IMR-90 (cell line): ENCODE measurements at regions not wholly inside any gene's neighbourhood (a gene's known extent, or its start where the extent isn't known, plus 50 kb on each side); places are given as distances from the start of the nearest gene placed in this dataset.

Experiments used
- ATAC-seq: fragments of 200-7000 bp; cut with Tn5 transposase; 2 replicates; pipeline ENCODE4 v1.9.1; 2020; ENCODE audit warnings: low read depth, mild to moderate bottlenecking, moderate library complexity
- BruUV-seq: library from RNA; stranded (reverse); fragments of 400-500 nt; replicated peaks from 2 replicates; lab custom pipeline; 2021; lab: Mats Ljungman, UMichigan
- CTCF ChIA-PET: fragments of 300-600 bp; formaldehyde crosslinking; extraction: SDS; loops from one replicate; lab custom pipeline; 2021; ENCODE audit warnings: antibody characterized with exemption; lab: Yijun Ruan, JAX
- POLR2A ChIA-PET: fragments of 300-600 bp; sonication (Branson Sonifier 250); formaldehyde crosslinking; loops from one replicate; lab custom pipeline; 2022; ENCODE audit warnings: antibody characterized with exemption; ENCODE audit not compliant: unreplicated experiment; lab: Charles Lee
- DNase-seq: peaks from one replicate; pipeline ENCODE4 v3.0.0; 2013
- H2AFZ ChIP-seq: replicated peaks from 2 replicates; pipeline ENCODE3; 2013; ENCODE audit warnings: low read length, mild to moderate bottlenecking; ENCODE audit not compliant: poor library complexity
- H2AK5ac ChIP-seq: 2 replicates; pipeline ENCODE4 v1.6.1; 2013; ENCODE audit warnings: low read depth, low read length, inconsistent platforms
- H2AK9ac ChIP-seq: replicated peaks from 2 replicates; pipeline ENCODE3; 2013; ENCODE audit warnings: mild to moderate bottlenecking, low read depth, low read length, moderate library complexity; ENCODE audit not compliant: poor library complexity
- H2BK120ac ChIP-seq: 2 replicates; pipeline ENCODE4 v1.6.1; 2013; ENCODE audit warnings: low read depth, low read length, inconsistent platforms
- H2BK15ac ChIP-seq: 3 replicates; pipeline ENCODE4 v1.6.1; 2013; ENCODE audit warnings: low read depth, low read length, inconsistent platforms
- H2BK20ac ChIP-seq: 2 replicates; pipeline ENCODE4 v1.6.1; 2013; ENCODE audit warnings: low read depth, mild to moderate bottlenecking, inconsistent platforms, low read length, moderate library complexity
- H2BK5ac ChIP-seq: 2 replicates; pipeline ENCODE4 v1.6.1; 2013; ENCODE audit warnings: mild to moderate bottlenecking, low read depth, low read length, inconsistent platforms; ENCODE audit not compliant: poor library complexity, severe bottlenecking
- H3K14ac ChIP-seq: replicated peaks from 2 replicates; pipeline ENCODE4 v1.6.1; 2013; ENCODE audit warnings: low read depth, low read length, inconsistent platforms
- H3K18ac ChIP-seq: 2 replicates; pipeline ENCODE4 v1.6.1; 2013; ENCODE audit warnings: low read depth, low read length, control low read depth
- H3K23ac ChIP-seq: 2 replicates; pipeline ENCODE4 v1.6.1; 2013; ENCODE audit warnings: low read depth, low read length, inconsistent platforms
- H3K27ac ChIP-seq: 2 replicates; pipeline ENCODE4 v1.5.1; 2013; ENCODE audit warnings: mild to moderate bottlenecking, control low read depth, low read length; ENCODE audit not compliant: insufficient read depth
- H3K27me3 ChIP-seq: 2 replicates; pipeline ENCODE4 v1.6.1; 2013; ENCODE audit warnings: low read length; ENCODE audit not compliant: control insufficient read depth, insufficient read depth
- H3K36me3 ChIP-seq: 2 replicates; pipeline ENCODE4 v1.6.1; 2013; ENCODE audit warnings: low read length, mixed read lengths; ENCODE audit not compliant: control insufficient read depth, insufficient read depth
- H3K4ac ChIP-seq: 2 replicates; pipeline ENCODE4 v1.6.1; 2013; ENCODE audit warnings: low read depth, low read length, inconsistent platforms
- H3K4me1 ChIP-seq: 2 replicates; pipeline ENCODE4 v1.6.1; 2013; ENCODE audit warnings: low read length, mixed read lengths; ENCODE audit not compliant: control insufficient read depth, insufficient read depth
- H3K4me2 ChIP-seq: 2 replicates; pipeline ENCODE4 v1.6.1; 2013; ENCODE audit warnings: low read depth, mild to moderate bottlenecking, control low read depth, low read length, moderate library complexity
- H3K4me3 ChIP-seq: 2 replicates; pipeline ENCODE4 v1.5.1; 2013; ENCODE audit warnings: low read depth, mild to moderate bottlenecking, control low read depth, low read length, moderate library complexity; ENCODE audit not compliant: insufficient read depth
- H3K56ac ChIP-seq: 2 replicates; pipeline ENCODE4 v1.6.1; 2013; ENCODE audit warnings: low read length, inconsistent platforms; ENCODE audit not compliant: insufficient read depth; ENCODE audit errors: extremely low read depth
- H3K79me1 ChIP-seq, 2 experiments: 2 replicates each; pipeline ENCODE4 v1.6.1; 2013; ENCODE audit warnings: low read length in 2 of 2, inconsistent platforms in 1 of 2, low read depth in 1 of 2
- H3K9ac ChIP-seq: 2 replicates; pipeline ENCODE4 v1.6.1; 2013; ENCODE audit warnings: low read depth, low read length, control low read depth
- H3K9me1 ChIP-seq: 2 replicates; pipeline ENCODE4 v1.6.1; 2013; ENCODE audit warnings: low read length, inconsistent platforms; ENCODE audit not compliant: insufficient read depth
- H3K9me3 ChIP-seq: 2 replicates; pipeline ENCODE4 v1.6.1; 2013; ENCODE audit warnings: low read length; ENCODE audit not compliant: control insufficient read depth, insufficient read depth
- H4K20me1 ChIP-seq: 2 replicates; pipeline ENCODE4 v1.6.1; 2013; ENCODE audit warnings: low read length, inconsistent platforms; ENCODE audit not compliant: insufficient read depth
- H4K5ac ChIP-seq: 2 replicates; pipeline ENCODE4 v1.6.1; 2013; ENCODE audit warnings: mild to moderate bottlenecking, low read depth, low read length, control low read depth
- H4K8ac ChIP-seq, 2 experiments: 2 replicates each; pipeline ENCODE4 v1.6.1; 2013; ENCODE audit warnings: low read depth in 2 of 2, low read length in 2 of 2, control low read depth in 1 of 2, inconsistent platforms in 1 of 2
- H4K91ac ChIP-seq: 2 replicates; pipeline ENCODE4 v1.6.1; 2013; ENCODE audit warnings: low read depth, low read length, inconsistent platforms; ENCODE audit not compliant: insufficient read depth
- BHLHE40 ChIP-seq: fragments of 150-350 bp; IDR thresholded peaks from 2 replicates; pipeline ENCODE4 v1.6.1; 2016; ENCODE audit warnings: mild to moderate bottlenecking, low read depth, low read length
- MAFK ChIP-seq: IDR thresholded peaks from 2 replicates; pipeline ENCODE4 v1.6.1; 2012; ENCODE audit warnings: low read depth, low read length, improper control_type of control experiment
- MXI1 ChIP-seq: IDR thresholded peaks from 2 replicates; pipeline ENCODE4 v1.6.1; 2012; ENCODE audit warnings: low read depth, mild to moderate bottlenecking, low read length, moderate library complexity, borderline replicate concordance
- WGBS, 2 experiments: methylation state at CpG; one replicate each; pipeline versions ENCODE4 v1.1.5 to v1.1.7; 2013; ENCODE audit warnings: missing lambda C conversion rate in 2 of 2; ENCODE audit not compliant: insufficient read length in 1 of 2; ENCODE audit errors: extremely low coverage in 2 of 2; 5-methylcytosine and 5-hydroxymethylcytosine counted together
- dilution Hi-C: fragments of 300-500 bp; cut with HindIII; formaldehyde crosslinking; loops from one replicate; pipeline ENCODE4 v1.14.3; 2018; ENCODE audit warnings: low sequenced_read_pairs; ENCODE audit not compliant: unreplicated experiment
- in situ Hi-C: fragments of 300-500 bp; cut with MboI; formaldehyde crosslinking; loops from 3 replicates; pipeline ENCODE4 v1.14.3; 2019; ENCODE audit warnings: low sequenced_read_pairs, inconsistent platforms, mixed read lengths
- intact Hi-C: fragments of 100-400 bp; cut with micrococcal nuclease; formaldehyde crosslinking; loops from 2 replicates; pipeline ENCODE4 v1.10.0; 2022

- TF ChIP-seq MXI1 = no peak
Measured at GRCh38 chr3:36606871-36607765, 157.2 kb downstream of the DCLK3 start (continued).

GRCh38 chr3:36603423-36603822 is 160.9 kb downstream of the DCLK3 start:
- Histone ChIP-seq H3K14ac (no peak overlapping the region), H4K5ac (no peak overlapping the region), H2BK120ac (no peak overlapping the region), H4K8ac (no peak overlapping the region), H2BK15ac (no peak overlapping the region), H3K27ac (no peak overlapping the region), H3K9me1 (no peaks in the 10 kb centered on the region), H3K27me3 (no peaks in the 10 kb centered on the region; the same call in 1 of the 2 replicates), H3K36me3 (no peaks in the 10 kb centered on the region), H3K4me2 (no peak overlapping the region), H3K79me1 (no peaks in the 10 kb centered on the region), H2BK20ac (no peak overlapping the region), H2BK5ac (no peak overlapping the region), H4K20me1 (no peaks in the 10 kb centered on the region), H3K9ac (no peak overlapping the region), H3K4ac (no peak overlapping the region), H2AFZ (no peak overlapping the region), H3K4me3 (no peak overlapping the region), H3K9me3 (no peaks in the 10 kb centered on the region), H3K23ac (no peak overlapping the region), H3K56ac (no peak overlapping the region), H3K18ac (no peak overlapping the region), H2AK9ac (no peak overlapping the region), H4K91ac (no peak overlapping the region), H2AK5ac (no peak overlapping the region), H3K4me1 (no peaks in the 10 kb centered on the region)
- intact Hi-C loops = loop anchor here (5.0 kb wide), 1 partner anchor 636 kb away; no protein-coding TSS in a partner anchor
- TF ChIP-seq MAFK = peak; percentile 97
- no peak for TF ChIP-seq BHLHE40
- dilution Hi-C loops = no loop called here
- in situ Hi-C loops = no loop called here
- DNase-seq = no peak
- no TSS peak for BruUV-seq
- no CpG with 5 or more reads among the region's 3 CpGs for WGBS, 2 experiments
- ChIA-PET POLR2A (no interaction called here), CTCF (no interaction called here)
- ATAC-seq = no peak
